Choroid plexus epithelial cell (primary cell): ENCODE measurements at regions not wholly inside any gene's neighbourhood (a gene's known extent, or its start where the extent isn't known, plus 50 kb on each side); places are given as distances from the start of the nearest gene placed in this dataset.
"Not testable (repeated sequence)": the region's sequence is repeated elsewhere in the genome, so short reads cannot be mapped to it uniquely, and the experiment has no call there.

Experiments
- DNase-seq: peaks from one replicate; pipeline ENCODE4 v3.0.0-alpha.2; 2010; ENCODE audit warnings: low read depth
- H3K4me3 ChIP-seq: 2 replicates; pipeline ENCODE4 v1.5.1; 2011; ENCODE audit warnings: low read depth, mild to moderate bottlenecking, control low read depth, low read length, moderate library complexity
- TF ChIP-seq, protein P1 (sequence below): conservative IDR thresholded peaks from 2 replicates; pipeline ENCODE4 v1.5.1; 2011; ENCODE audit warnings: low read depth, mild to moderate bottlenecking, control low read depth, inconsistent platforms, low read length, moderate library complexity

DNA sequence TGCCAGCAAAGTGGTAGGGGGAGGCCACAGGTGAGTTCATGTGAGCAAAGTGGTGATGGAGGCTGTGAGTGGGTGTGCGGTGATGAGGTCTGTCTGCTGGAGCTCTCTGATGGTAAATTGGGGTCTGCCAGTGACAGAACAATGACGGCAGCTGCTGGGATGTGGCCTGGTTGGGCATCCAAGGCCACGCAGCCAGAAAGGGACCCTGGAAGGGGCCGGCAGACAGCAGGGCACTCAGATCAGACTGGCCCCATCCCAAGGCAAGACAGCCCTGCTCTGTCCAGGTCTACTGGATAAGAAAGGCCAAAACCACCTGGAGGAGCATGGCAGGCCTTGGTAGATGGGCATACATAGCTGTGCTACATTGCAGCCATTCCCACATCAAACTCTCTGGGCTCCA is 412.9 kb upstream of the RGMB start:
- no peak for DNase-seq
- H3K4me3 ChIP-seq: no peak overlapping the region
- TF ChIP-seq, protein P1, sequence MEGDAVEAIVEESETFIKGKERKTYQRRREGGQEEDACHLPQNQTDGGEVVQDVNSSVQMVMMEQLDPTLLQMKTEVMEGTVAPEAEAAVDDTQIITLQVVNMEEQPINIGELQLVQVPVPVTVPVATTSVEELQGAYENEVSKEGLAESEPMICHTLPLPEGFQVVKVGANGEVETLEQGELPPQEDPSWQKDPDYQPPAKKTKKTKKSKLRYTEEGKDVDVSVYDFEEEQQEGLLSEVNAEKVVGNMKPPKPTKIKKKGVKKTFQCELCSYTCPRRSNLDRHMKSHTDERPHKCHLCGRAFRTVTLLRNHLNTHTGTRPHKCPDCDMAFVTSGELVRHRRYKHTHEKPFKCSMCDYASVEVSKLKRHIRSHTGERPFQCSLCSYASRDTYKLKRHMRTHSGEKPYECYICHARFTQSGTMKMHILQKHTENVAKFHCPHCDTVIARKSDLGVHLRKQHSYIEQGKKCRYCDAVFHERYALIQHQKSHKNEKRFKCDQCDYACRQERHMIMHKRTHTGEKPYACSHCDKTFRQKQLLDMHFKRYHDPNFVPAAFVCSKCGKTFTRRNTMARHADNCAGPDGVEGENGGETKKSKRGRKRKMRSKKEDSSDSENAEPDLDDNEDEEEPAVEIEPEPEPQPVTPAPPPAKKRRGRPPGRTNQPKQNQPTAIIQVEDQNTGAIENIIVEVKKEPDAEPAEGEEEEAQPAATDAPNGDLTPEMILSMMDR: no peak

DNA sequence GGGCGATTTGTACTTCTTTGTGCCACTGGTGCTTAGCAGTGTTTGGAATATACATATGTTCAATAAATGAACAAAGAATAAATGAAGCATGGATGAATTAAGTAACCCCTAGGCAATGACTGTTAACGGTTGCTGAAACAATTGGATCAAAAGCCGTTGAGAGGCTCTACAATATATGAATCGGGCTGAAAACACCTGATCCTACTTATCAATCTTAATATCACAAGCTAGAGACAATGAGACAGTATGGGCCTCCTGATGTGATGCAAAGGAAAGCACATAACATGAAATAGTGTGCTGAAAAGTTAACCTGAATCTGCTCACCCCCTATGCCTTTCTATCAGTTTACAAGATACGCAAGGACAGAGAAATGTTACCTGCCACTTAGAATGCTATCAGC is 410.3 kb upstream of the RGMB start:
- H3K4me3 ChIP-seq: no peak overlapping the region
- TF ChIP-seq, protein P1: no peak
- DNase-seq: no peak

GRCh38 chr5:98364549-98364948 is 408.9 kb upstream of the RGMB start:
- no peak for DNase-seq
- TF ChIP-seq, protein P1: no peak
- no peak overlapping the region for H3K4me3 ChIP-seq

DNA sequence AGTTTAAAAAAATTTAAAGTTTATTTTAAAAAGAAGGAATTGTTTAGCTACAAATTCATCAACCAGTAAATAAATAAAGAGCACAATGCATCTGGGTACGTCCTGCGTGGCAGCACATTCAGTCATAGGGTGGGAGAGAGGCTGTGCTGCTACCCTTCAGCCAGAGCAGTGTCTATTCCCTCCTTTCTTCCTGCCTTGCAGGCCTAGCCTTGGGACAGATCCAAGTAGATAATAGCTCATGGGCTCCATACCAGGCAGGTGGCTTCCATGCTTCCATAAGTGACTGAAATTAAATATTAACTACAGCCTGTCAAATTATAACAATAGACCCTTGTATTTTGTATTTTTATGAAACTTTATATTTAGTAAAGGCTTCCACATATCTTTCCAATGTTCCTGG is 408.3 kb upstream of the RGMB start:
- H3K4me3 ChIP-seq: no peak overlapping the region
- TF ChIP-seq, protein P1: no peak
- no peak for DNase-seq

DNA sequence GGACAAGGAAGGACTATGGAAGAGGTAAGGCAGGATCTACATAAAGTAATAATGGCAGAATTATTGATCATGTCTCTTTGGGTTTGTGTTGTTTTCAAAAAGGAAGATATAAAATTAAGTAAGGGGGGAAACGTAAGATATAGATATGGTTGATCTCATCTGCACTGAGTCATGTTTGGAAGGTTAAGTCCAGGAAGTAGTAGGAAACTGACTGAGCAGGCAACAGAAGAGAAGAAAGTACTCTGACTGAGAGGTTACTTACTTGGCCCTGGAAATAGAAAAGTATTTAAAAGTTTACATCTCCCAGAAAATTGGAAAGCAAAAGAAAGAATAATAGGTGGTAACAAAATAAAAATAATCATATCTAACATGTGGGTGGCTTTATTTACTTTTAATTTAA is 405.3 kb upstream of the RGMB start:
- TF ChIP-seq, protein P1: no peak
- DNase-seq: peak; percentile 14
- no peak overlapping the region for H3K4me3 ChIP-seq

DNA sequence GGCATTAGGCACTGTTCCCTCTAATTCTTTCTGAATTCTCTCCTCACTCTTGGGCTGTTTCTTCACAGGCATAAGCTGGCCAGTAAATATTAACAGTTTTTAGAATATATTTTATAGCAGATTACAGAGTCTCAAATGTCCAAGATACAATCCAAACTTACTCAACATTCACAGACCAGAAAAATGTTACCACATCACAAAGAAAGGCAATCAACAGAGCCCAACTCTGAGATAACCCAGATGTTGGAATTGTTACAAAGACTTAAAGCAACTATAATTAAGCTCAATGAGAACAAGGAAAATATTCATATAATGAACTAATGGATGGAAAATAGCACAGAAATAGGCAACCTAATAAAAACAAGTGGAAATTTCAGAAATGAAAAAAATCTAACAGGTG is 401.1 kb upstream of the RGMB start:
- no peak overlapping the region for H3K4me3 ChIP-seq
- DNase-seq: peak; percentile 14
- TF ChIP-seq, protein P1: no peak

DNA sequence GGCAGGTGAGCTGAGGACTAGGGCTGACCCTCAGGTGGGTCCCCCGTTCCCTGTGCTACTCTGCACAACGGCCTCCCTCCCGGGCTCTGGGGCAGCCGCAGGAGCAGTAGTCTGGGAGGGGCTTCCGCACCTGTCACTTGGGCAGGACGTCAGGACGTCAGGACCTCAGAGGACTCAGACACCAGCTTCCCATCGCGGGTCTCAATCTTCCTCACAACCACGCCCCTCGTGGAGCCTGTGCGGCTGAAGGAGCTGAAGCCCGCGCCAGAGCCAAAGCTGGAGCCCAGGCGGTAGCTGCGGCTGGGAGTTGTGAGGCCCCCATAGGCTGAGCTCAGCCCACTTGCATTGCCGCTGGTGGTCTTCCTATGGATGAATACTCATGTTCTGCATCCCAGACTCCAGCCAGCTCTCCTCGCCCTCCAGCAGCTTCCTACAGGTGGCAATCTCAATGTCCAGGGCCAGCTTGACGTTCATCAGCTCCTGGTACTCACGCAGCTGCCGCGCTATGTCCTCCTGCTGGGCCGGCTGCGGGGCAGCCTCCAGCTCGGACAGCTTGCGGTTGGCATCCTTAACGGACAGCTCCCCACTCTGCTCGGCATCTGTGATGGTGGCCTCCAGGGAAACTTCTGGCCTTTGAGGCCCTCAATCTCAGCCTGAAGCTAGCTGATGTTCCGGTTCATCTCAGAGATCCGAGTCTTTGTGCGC is 381.4 kb upstream of the RGMB start:
- TF ChIP-seq, protein P1: no peak
- H3K4me3 ChIP-seq: no peak overlapping the region
- DNase-seq: no peak

DNA sequence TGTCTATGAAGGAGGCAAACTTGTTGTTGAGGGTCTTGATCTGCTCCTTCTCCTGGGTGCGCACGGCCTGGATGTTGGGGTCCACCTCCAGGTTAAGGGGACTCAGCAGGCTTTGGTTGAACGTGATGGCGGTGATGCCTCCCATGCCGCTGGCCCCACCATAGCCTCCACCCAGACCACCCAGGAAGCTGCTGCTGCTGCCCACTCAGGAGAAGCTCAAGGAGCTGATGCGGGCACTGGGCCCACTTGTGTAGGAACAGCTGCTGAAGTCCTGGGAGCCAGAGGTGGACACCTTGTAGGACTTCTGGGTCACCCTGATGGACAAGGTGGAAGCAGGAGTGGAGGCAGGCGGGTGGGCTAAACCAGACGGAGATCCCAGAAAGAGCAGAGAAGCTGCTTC is 380.3 kb upstream of the RGMB start:
- H3K4me3 ChIP-seq, DNase-seq: not testable (repeated sequence)
